HCEC 1CT (cell line): ENCODE measurements at regions not wholly inside any gene's neighbourhood (a gene's known extent, or its start where the extent isn't known, plus 50 kb on each side); places are given as distances from the start of the nearest gene placed in this dataset.
A peak's percentile ranks its signal among the peaks of the same experiment; 100 is the strongest.
"Not testable (repeated sequence)": the region's sequence is repeated elsewhere in the genome, so short reads cannot be mapped to it uniquely, and the experiment has no call there.

Source experiments
- DNase-seq: peaks from one replicate; pipeline ENCODE4 v3.0.0-alpha.2; 2017

DNA sequence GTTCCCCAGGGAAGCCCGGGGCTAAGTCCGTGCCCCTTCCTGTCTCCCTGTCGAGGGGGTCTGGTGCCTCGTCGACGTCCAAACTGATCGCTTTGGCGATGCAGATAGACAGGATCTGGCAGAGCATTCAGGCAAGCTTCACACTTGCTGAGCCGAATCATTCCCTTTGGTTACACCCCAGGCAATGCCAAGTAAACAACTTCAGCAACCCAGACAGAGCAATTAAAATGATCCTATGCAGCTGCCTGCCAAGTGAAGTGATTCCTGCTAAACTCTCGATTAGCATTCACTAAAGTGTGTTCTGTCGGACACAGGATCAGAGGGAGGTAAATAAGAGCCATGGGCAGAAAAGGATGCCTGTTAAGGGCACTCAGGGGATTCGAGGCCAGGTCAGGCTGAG lies 108.2 kb upstream of the RAB12 start:
- no peak for DNase-seq

DNA sequence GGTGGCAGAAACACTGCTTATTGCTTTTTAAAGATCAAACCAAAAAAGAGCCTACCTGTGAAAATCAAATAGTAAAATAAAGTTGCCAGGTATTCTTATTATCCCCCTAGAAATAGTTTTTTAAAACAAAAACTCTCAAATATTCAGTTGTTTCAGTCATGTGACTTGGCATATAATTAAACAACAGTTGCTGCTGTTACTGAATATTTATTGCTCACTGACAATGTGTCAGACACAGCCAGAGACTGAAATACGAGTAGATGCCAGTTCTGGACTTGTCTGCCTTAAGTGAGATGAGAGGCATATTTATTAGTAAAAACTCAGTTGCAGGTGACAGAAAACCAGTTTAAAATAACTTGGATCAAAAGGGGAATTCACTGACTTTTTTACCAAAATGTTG lies 106.0 kb upstream of the RAB12 start:
- DNase-seq = no peak

DNA sequence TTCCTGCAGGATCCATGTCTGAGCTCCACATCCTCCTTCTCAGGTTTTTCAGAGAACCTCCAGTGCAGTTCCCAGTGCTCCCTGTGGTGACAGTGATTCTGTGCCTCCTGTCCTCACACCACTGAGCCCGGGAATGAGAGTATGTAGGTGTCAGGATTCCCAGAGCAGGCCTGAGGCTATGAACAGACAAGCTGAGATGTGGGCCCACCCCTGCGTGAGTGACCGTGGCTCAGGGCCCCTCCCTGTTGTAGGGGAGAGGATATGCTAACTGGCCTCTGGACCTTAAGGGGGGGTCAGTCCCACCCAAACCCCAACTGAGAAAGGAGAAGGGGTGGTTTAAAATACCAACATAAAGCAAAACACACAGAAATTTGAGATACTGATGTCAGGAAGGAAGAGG lies 104.8 kb upstream of the RAB12 start:
- DNase-seq = no peak

DNA sequence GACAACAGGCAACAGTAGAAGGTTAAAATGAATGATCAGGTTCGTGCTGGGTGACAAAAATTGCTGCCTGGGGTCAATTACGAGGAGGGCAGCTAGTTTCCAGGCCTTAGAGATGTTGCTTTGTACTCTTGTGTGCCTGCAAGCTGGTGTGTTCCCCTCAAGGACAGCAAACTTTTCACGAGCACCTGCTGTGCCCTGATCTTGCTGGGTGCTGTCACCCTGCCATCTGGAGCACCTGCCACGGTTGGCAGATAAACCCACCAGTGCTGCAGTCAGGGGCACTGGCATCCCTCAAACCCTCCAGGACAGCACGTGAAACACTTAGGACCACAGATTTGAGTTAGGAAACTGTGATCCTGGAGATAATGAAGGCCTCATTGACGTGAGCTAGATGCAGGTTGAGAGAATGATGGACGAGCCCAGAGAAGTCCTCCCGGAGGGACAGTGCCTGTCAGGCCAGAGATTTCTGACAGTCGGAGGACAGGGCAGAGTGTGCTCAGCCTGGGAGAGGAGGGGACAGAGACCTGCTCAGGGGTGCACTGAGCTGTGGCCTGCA lies 104.3 kb upstream of the RAB12 start:
- DNase-seq = no peak

DNA sequence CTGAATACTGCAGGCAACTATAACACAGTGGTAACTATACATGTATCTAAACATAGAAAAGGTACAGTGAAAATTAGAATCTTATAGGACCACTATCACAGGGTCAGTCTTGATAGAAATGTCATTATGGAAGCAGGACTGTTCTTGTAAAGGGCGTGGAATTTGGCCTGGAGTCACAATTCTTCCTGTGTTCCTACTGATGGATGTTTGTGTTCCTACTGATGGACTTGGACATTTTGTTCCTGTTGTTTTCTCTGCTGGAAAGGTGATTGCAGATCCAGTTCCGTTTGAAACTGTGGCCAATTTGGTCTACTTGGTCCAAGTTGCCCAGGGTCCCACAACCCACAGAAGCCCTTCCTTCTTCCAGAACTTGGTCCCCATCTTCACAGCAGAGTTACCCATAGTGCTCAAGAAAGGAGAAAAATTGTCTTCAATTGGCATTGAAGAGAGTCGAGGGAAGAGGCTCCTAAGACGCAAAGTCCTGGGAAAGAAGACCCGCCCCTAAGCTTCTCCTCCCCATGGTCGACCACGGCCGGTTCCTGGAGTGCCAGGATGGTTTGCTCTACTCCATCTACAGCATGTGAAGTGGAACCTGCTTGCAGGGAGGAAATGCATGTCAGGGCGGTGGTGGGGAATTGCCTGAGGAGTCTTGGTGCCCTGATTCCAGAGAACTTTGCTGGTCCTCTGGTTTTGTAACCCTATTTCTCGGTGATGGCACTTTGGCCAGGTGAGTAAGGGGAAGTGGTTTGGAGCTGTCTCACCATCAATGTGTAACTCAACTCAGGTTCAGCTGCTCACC lies 102.8 kb upstream of the RAB12 start:
- DNase-seq = no peak

DNA sequence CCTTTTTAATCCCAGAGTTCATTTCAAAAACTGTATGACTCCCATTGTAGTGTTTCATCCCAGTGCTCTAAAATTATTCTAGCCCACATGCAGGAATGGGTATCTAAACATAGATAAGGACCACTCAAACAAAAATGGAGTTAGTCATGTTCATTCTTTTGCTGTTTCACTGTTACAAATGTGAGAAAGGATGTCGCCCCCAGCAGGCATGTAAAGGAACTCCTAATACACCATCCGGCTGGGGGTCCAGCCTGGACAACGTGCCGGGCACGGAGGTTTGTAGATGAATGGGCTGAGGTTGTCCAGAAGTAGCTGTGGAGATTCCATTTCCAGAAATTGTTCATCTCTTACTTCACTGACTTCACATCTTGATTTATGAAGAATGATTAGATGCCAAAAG lies 101.9 kb upstream of the RAB12 start:
- DNase-seq = peak; percentile 4

DNA sequence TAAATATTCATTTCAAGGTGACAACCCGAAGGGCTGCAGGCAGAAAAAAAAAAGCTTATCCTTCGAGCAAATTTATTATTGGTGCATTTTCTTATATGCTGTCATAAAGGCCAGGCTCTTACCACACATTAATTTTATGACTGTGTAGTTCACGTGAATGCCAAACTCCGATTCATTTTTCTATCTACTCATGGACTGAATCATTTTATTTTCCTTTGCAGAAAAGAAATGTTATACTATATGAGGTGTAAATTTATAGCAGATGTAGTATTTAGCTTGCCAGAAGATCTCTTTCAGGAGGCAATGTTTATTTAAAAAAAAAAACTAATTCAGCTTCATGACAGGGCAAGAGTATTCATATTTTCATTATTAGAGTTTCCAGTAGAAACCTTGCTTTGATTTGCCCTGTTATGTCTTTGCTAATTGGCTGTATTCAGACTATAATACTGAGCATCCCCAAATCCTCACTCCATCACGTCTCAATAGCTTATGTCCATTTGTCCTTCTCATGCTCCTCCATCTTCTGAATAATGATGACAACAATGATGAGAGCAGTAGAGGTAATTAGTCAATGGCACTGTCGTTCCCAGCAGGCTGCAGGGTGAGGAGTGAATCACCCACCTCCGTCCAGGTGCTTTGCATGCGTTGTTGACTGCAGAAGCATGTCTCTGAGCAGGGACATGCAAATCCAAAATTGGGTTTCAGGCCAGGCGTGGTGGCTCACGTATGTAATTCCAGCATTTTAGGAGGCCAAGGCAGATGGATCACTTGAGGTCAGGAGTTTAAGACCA lies 101.1 kb upstream of the RAB12 start:
- DNase-seq = no peak

DNA sequence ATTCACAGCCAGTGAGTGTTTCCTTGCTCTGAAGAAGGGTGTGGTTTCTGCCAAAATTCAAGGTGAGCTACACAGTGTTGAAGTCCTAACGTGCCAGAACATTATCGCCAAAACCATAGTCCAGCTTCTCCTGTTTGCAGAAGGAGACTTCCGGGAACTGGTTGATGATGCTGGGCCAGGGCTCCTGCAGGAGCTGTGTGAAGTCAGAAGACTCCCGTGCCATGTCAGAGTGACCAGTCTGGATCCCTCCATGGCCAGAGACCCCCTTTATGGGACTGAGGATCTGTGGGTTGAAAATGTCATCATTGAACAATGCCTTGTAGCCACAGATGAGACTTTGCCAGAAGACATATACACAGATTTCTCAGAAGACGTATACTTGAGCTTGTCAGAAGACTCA lies 96.0 kb upstream of the RAB12 start:
- DNase-seq = no peak

DNA sequence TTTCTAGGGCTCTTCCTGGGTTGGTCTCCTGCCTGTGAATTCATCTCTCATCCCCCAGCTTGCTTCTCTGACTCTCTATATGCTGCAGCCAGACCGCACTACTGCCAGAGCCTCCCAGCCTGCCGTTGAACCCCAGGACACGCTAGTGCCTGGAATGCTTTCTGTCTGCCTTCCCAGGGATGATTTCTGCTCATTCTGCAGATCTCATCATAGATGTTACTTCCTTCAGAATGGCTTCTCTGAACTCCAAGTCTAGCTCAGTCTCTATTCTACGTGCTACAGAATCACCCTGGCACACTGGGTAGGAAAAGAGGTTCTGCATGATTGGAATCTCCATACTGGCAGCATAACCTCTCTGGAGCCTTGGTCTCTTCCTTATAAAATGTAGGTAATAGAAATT lies 94.8 kb upstream of the RAB12 start:
- no peak for DNase-seq

DNA sequence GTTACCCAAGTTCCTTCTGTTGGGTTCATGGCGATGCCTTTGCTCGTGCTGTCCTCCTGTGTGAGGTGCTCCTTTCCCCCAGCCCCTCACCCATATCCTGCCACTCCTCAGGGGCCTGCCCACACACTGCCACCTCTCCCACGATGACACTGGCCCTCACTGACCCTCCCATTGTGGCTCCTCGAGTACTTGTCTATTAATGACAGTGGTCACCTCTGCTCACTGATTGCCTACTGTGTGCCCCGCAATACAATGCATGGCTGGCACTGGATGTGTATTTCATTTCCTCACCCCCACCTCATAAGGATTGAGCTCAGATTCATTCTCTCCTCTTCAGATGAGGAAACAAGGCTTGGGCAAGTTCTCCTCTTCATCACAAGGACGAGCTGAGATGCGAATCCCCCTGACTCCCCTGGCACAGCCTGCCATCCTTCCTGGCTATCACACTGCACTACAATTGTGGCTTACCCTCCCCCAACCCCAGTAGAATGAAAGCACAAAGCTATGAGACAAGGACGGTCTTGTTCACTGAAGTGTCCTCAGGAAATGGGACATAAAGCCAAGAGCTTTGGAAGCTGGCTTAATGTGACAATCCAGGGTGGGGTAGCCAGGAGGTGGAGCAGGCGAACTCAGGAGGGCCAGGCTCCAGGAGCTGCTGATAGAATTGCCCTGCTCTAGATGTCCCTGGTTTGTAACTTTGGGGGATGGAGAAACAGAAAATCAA lies 93.9 kb upstream of the RAB12 start:
- no peak for DNase-seq

DNA sequence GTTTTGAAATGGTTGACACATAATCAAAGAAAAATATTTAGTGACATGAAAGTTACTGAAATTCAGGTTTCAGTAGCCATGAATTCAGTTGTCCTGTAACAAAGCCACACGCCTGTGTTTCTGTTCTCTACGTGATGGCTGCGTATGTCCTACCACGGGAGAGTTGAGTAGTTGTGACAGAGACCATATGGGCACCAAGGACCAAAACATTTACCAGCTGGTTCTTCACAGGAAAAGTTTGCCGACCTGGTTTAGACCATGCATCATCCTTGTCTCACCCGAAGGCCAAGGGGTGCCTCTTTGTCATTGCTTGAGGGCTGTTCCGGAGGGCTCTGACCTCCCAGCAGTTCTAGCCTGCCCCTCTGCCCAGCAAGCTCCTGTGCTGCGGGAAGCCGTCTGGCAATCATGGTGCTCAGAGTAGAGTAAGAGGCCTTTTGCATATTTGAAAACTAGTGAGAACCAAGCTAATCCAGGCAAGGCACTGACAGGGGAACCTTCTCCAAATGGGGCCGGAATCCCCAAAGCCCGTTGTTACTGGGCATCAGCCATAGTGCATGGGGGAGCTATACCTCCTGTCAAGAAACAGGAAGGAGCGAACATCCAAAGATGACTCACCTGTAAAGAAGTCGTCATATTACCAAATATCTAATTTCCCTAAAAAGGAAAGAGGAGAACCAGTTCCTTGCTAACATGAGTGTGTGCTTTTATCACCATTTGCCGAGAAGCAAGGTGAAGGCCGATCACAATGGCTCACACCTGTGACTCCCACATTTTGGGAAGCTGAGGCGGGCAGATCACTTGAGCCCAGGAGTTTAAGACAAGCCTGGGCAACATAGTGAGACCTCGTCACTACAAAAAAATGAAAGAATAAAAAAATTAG lies 92.6 kb upstream of the RAB12 start:
- DNase-seq = no peak

DNA sequence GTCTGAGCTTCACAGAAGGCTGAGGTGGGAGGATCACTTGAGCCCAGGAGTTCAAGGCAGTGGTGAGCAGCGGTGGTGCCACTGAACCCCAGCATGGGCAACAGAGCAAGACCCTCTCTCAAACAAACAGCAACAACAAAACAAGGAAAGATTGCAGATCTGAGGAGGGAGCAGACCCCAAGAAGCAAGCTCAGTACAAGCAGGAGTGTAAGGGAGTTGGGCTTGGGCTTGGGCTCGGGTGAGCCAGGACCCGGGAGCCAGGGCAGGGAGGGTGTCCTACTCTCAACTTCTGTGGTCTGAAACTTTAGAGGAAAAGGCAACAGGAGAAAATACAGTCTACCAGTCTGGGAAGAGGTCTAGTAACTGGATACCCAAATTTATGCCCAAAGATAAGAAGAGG lies 92.0 kb upstream of the RAB12 start:
- DNase-seq = no peak

DNA sequence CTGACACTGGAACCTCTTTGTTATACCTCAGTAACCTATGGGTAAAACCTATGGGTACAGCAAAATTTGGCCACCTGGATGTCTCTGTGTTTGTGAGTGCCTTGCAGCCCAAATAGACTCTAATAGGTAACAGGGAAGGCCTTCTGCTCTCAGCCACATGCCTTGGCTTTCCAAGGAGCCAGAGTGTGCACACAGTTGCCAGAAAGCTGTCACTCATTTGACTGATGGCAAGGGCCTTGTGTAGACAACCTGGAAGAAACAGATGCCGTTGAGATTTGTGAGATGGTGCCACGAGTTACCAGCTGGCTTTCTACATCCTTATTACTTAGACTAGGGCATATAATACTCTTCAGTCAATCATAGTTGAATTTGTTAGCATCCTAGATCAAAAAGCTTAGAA lies 90.1 kb upstream of the RAB12 start:
- DNase-seq = no peak

DNA sequence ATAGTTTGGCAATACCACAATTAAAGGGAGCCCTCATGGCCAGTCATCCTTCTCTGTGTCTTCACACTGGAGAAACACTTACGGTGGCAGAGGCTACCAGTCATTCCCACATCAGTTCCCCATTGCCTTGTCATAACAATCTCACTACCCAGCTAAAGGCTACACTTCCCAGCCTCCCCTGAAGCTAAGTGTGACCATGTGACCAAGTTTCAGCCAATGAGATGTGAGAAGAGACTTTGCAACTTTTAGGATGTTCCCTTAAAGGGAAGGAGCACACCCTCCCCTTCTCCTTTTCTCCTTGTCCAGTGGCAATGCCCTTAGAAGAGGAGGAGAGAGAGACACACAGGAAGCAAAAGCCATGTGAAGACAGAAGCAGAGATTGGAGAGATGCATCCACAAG lies 89.0 kb upstream of the RAB12 start:
- DNase-seq = no peak

DNA sequence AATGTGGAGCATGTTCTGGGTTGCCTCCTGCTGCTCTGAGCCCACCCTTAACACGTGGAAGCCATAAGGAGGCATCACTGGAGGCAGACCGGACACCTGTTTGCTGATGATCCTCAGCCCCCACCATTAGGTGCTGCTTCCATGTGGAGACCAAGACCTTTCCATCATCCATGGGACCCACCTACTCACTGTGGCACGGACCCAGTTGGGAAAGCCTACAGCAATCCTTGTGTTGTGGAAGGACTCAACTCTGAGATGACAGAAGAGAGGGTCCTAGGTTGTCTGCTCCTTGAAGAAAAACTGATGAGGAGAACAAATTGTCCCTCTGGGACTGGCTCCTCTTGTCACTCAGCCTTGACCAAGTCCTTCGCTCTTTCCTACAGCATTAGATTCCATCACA lies 86.5 kb upstream of the RAB12 start:
- DNase-seq = no peak

DNA sequence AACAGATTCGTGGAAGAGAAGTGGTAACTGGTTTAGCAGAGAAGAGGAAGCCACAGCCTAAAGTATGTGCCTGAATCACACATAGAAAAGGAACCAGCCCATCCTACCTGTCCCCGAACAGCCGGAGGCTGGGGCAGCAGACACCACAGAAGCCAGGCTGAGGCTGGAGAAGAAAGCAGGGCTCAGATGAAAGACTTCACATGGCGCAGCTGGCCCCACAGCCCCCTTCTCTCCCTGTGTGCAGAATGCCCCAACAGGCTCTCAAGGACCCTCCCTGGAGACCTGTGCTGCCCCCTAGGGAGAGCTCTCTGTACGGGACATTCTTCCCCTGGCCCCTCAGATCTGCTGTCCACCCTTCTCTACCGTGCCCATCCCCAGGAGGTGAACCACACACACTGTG lies 83.5 kb upstream of the RAB12 start:
- no peak for DNase-seq

DNA sequence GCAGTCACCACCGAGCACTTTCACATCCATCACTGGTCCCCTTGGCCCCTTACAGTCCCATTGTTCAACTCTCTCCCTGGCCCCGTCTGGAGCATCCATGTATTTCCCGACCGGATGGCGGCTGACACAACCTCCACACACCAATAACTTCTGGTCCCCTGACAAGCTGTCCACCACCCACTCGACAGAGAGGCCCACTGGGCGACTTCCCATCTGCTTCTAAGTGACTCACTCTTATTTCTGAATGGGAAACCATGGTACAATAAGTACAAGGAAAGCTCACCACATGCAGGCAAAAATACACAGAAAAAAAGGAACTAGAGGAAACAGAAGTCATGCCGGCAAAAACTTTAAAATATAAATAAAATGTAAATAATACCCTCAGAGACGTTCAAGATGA lies 82.9 kb upstream of the RAB12 start:
- DNase-seq = no peak

DNA sequence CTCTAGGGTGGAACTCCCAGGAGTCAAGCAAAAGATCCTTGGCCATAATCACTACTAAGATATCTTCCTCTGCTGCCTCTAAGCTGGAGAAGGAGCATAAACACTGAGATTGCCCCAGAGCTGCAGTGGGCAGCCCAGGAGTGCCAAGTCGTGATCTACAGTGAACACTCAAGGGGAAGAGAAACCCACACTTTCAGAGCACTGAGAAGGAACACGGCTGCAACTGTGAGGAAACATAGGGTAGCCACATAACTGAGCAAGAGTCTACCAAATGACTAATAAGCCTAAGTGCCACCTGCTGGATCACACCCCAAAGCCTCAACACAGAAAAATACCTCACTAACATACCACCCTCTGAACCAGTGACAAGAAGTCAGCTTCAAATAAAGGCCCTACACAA lies 79.6 kb upstream of the RAB12 start:
- no peak for DNase-seq

DNA sequence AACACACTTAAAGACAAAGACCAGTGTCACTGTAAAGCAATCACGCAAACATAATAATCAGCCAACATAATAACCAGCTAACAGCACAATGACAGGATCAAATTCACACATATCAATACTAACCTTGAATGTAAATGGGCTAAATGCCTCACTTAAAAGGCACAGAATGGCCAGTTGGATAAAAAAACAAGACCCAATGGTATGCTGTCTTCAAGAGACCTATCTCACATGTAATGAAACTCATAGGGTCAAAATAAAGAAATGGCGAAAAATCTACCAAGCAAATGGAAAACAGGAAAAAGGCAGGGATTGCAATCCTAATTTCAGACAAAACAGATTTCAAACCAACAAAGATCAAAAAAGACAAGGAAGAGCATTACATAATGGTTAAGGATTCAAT lies 78.2 kb upstream of the RAB12 start:
- DNase-seq = not testable (repeated sequence)

DNA sequence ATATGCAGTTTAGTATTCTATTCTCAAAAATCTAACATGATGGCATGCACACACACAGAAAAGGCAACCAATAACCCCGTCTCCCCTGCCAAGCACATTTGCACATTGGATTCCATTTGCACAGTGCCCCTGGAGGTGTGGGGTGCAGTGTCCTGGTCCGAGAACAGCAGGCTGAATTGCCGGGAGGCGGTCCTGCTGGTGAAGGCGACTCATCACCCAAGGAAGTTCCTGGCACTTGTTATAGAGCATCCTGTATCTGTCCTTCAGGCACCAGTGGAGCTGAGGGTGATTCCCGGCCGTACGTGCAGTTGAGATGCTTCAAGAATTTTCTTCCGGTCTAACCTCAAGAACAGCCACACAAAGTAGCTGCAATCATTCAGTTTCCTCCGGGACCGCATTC lies 73.0 kb upstream of the RAB12 start:
- peak; percentile 10 for DNase-seq

DNA sequence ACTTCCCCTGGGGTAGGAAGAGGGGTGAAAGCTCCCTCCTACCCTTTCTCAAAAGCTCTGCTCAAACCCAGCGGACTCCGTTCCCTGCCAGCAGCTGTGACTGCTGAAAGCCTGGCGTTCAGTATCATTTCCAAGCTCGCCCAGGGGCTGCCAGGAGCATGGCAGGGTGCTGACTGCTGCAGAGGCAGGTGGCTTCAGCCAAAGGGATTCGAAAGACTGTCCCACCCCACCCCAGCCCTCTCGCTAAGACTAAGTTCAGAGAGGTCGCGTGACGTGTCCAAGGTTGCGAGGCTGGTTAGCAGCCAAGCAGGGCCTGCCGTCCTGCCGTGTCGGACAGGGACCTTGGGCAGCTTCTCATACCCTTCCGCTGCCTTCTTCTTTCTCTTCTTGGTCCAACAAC lies 72.3 kb upstream of the RAB12 start:
- no peak for DNase-seq

DNA sequence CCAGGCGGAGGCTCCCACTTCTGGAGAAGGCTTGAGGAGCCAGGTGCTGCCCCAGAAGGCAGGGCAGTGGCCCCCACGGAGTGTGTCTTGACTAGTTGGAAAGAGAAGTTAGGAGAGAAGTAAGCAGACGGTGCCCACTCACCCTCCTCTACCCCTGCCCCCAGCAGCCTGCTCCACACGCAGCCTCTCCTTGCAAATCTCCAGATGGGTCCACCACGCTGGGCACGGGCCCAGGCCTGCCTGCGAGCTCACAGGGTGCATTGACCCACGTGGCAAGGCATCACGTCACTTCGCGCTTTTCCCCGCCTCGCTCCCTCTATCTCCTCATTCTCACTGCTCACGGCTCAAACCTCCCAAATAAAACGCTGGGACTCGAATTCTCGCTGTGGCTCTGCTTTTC lies 71.8 kb upstream of the RAB12 start:
- no peak for DNase-seq

DNA sequence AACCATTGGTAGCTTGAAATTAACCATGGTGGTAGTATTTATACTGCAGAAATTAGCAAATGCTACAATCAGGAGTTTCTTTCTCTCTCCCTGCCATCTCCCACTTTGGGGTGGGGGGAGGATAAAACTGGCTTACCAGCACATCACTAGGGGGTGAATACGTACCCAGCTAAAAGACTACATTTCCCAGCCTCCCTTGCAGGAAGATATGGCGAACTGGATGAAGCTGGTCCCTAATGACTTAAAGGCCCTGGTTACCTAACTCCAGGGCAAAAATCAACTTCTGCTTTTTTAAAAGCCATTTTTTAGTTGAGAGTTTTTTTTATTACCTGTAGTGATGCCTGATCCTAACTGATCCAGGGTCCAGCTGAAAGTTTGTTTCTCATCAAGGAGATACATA lies 70.3 kb upstream of the RAB12 start:
- DNase-seq = no peak
